ENCODE measurements at regions not wholly inside any gene's neighbourhood (a gene's known extent, or its start where the extent isn't known, plus 50 kb on each side); places are given as distances from the start of the nearest gene placed in this dataset.

GRCh38 chr5:110063640-110064602 lies 374.2 kb downstream of the MAN2A1 start:
- H3F3A ChIP-seq (ENCODE audit: low read depth), result no peaks in the 10 kb centered on the region
- Mint-ChIP-seq H3K4me1 (no peaks in the 10 kb centered on the region), H3K9me3 (peaks cover 9% of the 10 kb centered on the region), H3K4me3 (no peak overlapping the region), H3K36me3 (no peaks in the 10 kb centered on the region), H3K27me3 (ENCODE audit: insufficient read depth, low read depth) (no peaks in the 10 kb centered on the region), H3K27ac (no peak overlapping the region)
- no peaks in the 10 kb centered on the region for H3K79me2 ChIP-seq (ENCODE audit: low read depth)
- H3K4me2 ChIP-seq, result no peak overlapping the region
- H2AFZ ChIP-seq (replicated peaks), result no peak overlapping the region
- H3K9ac ChIP-seq, result no peak overlapping the region
- H4K20me1 ChIP-seq (ENCODE audit: low read depth), result no peaks in the 10 kb centered on the region
- H3K4me3 ChIP-seq, result no peak overlapping the region
- no peak for TF ChIP-seq EZH2 (IDR thresholded peaks at IDR 0.05)
- TF ChIP-seq EZH2phosphoT487 (IDR thresholded peaks at IDR 0.05), result no peak
- TF ChIP-seq CTCF (IDR thresholded peaks at IDR 0.05), result no peak
- no peaks in the 10 kb centered on the region for H3K9me3 ChIP-seq (ENCODE audit: low read depth)
- H3K27ac ChIP-seq, result no peak overlapping the region
- H3K4me1 ChIP-seq, result no peaks in the 10 kb centered on the region
- H3K36me3 ChIP-seq, result no peaks in the 10 kb centered on the region
- DNase-seq (ENCODE audit: low spot score), result no peak
- no peaks in the 10 kb centered on the region for H3K27me3 ChIP-seq

- H3K36me3 Mint-ChIP-seq, result no peaks in the 10 kb centered on the region
- Histone ChIP-seq H3K27me3 (no peaks in the 10 kb centered on the region), H3K4me3 (no peak overlapping the region), H3K9ac (no peak overlapping the region), H3K36me3 (no peaks in the 10 kb centered on the region), H4K20me1 (ENCODE audit: low read depth) (no peaks in the 10 kb centered on the region), H2AFZ (replicated peaks) (no peak overlapping the region), H3K9me3 (ENCODE audit: low read depth) (no peaks in the 10 kb centered on the region), H3K4me2 (no peak overlapping the region), H3F3A (ENCODE audit: low read depth) (no peaks in the 10 kb centered on the region), H3K79me2 (ENCODE audit: low read depth) (no peaks in the 10 kb centered on the region), H3K4me1 (no peaks in the 10 kb centered on the region), H3K27ac (no peak overlapping the region)
- TF ChIP-seq CTCF (IDR thresholded peaks at IDR 0.05), result no peak
- no peak for TF ChIP-seq EZH2phosphoT487 (IDR thresholded peaks at IDR 0.05)
- no peak for TF ChIP-seq EZH2 (IDR thresholded peaks at IDR 0.05)
- no peak overlapping the region for H3K4me3 Mint-ChIP-seq
- no peaks in the 10 kb centered on the region for H3K4me1 Mint-ChIP-seq
- DNase-seq (ENCODE audit: low spot score), result no peak
- peaks cover 16% of the 10 kb centered on the region for H3K9me3 Mint-ChIP-seq
- H3K27ac Mint-ChIP-seq, result no peak overlapping the region
- no peaks in the 10 kb centered on the region for H3K27me3 Mint-ChIP-seq (ENCODE audit: insufficient read depth, low read depth)
Measured at GRCh38 chr5:110064603-110065268, 375.0 kb downstream of the MAN2A1 start.

- no peaks in the 10 kb centered on the region for H3K79me2 ChIP-seq (ENCODE audit: low read depth)
- H3K4me3 Mint-ChIP-seq, result no peak overlapping the region
Measured at GRCh38 chr5:110070836-110071235, 381.1 kb downstream of the MAN2A1 start.

More at GRCh38 chr5:110070836-110071235, 381.1 kb downstream of the MAN2A1 start:
- Histone ChIP-seq H3K4me3 (no peak overlapping the region), H3K36me3 (no peaks in the 10 kb centered on the region), H4K20me1 (ENCODE audit: low read depth) (no peaks in the 10 kb centered on the region), H3K9me3 (ENCODE audit: low read depth) (no peaks in the 10 kb centered on the region), H3K27ac (no peak overlapping the region), H3K9ac (no peak overlapping the region), H2AFZ (replicated peaks) (no peak overlapping the region), H3K27me3 (no peaks in the 10 kb centered on the region), H3F3A (ENCODE audit: low read depth) (no peaks in the 10 kb centered on the region), H3K4me1 (no peaks in the 10 kb centered on the region), H3K4me2 (no peak overlapping the region)
- Mint-ChIP-seq H3K9me3 (peaks cover 29% of the 10 kb centered on the region), H3K36me3 (no peaks in the 10 kb centered on the region), H3K27ac (no peak overlapping the region), H3K4me1 (no peaks in the 10 kb centered on the region), H3K27me3 (ENCODE audit: insufficient read depth, low read depth) (no peaks in the 10 kb centered on the region)
- DNase-seq (ENCODE audit: low spot score), result no peak
- TF ChIP-seq EZH2phosphoT487 (IDR thresholded peaks at IDR 0.05) (no peak), EZH2 (IDR thresholded peaks at IDR 0.05) (no peak), CTCF (IDR thresholded peaks at IDR 0.05) (no peak)

All from neural progenitor cell (in vitro differentiated cells).